HL-60 (cell line): ENCODE measurements at regions not wholly inside any gene's neighbourhood (a gene's known extent, or its start where the extent isn't known, plus 50 kb on each side); places are given as distances from the start of the nearest gene placed in this dataset.

Source experiments
- DNase-seq, 2 experiments: peaks; one replicate each; pipeline ENCODE4 v3.0.0-alpha.2; 2010 to 2020; ENCODE audit warnings: low read depth in 1 of 2, low spot score in 1 of 2
- H3K27ac ChIP-seq: fragments of 250-450 bp; sonication (Bioruptor Pico); replicated peaks from 2 replicates; pipeline ENCODE4 v1.5.1; 2020; ENCODE audit warnings: mild to moderate bottlenecking, moderate library complexity
- H3K27me3 ChIP-seq: fragments of 250-450 bp; sonication (Bioruptor Pico); 2 replicates; pipeline ENCODE4 v1.5.1; 2021; ENCODE audit warnings: mild to moderate bottlenecking, moderate library complexity; ENCODE audit not compliant: insufficient read depth, poor library complexity, severe bottlenecking
- H3K4me3 ChIP-seq: replicated peaks from 2 replicates; pipeline ENCODE4 v1.5.1; 2011; ENCODE audit warnings: mild to moderate bottlenecking, control low read depth, low read length; ENCODE audit not compliant: insufficient read depth
- CTCF ChIP-seq: IDR thresholded peaks from one replicate; pipeline ENCODE4 v1.5.1; 2011; ENCODE audit warnings: low read length, control low read depth, inconsistent platforms; ENCODE audit not compliant: insufficient read depth
- GABPA ChIP-seq: IDR thresholded peaks from 2 replicates; pipeline ENCODE4 v1.6.1; 2012; ENCODE audit warnings: low read depth
- POLR2AphosphoS5 ChIP-seq: IDR thresholded peaks from 2 replicates; pipeline ENCODE4 v1.6.1; 2012; ENCODE audit warnings: low read depth
- REST ChIP-seq: IDR thresholded peaks from 2 replicates; pipeline ENCODE4 v1.6.1; 2012; ENCODE audit warnings: low read depth; ENCODE audit not compliant: insufficient replicate concordance
- SPI1 ChIP-seq: IDR thresholded peaks from 2 replicates; pipeline ENCODE4 v1.6.1; 2012; ENCODE audit warnings: low read depth, mild to moderate bottlenecking, borderline replicate concordance

DNA sequence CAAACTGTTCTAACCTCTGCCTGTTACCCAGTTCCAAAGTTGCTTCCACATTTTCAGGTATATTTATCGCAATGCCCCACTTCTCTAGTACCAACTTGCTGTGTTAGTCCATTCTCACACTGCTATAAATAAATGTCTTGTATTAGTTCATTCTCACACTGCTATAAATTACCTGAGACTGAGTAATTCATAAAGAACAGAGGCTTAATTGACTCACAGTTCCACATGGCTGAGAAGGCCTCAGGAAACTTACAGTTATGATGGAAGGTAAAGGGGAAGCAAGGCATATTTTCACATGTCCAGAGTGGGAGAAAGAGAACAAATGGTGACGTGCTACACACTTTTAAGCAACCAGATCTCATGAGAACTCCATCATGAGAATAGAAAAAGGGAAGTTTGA, 130.4 kb upstream of the C11orf87 start:
- Histone ChIP-seq H3K4me3 (no peak overlapping the region), H3K27me3 (no peaks in the 10 kb centered on the region), H3K27ac (no peak overlapping the region)
- TF ChIP-seq GABPA (no peak), POLR2AphosphoS5 (no peak), REST (no peak), CTCF (no peak), SPI1 (no peak)
- DNase-seq: no peak

DNA sequence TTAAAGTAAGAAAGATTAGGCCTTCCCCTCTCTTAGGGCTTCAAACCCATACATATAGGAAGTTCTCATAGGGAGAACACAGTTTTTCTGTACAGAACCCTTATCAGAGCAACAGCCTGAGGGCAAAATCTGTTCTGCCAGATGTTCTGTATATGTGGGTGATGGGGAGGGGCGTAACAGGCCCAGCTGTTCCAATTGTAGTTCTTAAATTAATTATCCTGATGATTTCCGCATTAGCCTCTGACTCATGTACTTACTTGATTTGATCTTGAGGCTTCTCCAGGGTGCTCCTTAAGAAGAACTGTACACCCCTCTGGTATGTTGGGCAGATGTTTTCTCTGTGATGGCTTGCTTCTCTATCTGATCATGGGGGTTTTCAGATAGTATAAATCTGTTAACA, 123.1 kb upstream of the C11orf87 start:
- TF ChIP-seq GABPA: no peak
- no peaks in the 10 kb centered on the region for H3K27me3 ChIP-seq
- DNase-seq: no peak
- H3K27ac ChIP-seq: no peak overlapping the region
- H3K4me3 ChIP-seq: no peak overlapping the region

DNA sequence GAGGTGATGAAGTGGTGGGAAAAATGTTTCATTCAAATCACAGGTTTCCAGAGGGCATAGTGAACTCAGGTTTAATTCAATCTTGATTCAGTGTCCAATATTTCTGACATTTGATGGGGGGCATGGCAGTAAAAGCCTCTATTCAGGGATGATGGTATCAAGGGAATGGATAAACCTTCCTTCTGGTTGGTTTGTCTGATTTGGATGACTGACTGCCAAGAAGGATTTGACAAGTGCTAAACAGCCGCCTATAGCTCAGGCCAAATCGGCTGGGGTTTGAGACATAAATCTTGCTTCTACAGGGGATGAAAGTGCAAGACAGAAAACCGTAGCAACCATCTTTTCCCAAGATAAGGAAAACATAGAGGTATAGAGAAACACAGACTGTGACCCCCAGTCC, 121.8 kb upstream of the C11orf87 start:
- Histone ChIP-seq H3K4me3 (no peak overlapping the region), H3K27ac (no peak overlapping the region), H3K27me3 (no peaks in the 10 kb centered on the region)
- TF ChIP-seq REST: no peak
- no peak for TF ChIP-seq POLR2AphosphoS5
- TF ChIP-seq GABPA: no peak
- TF ChIP-seq SPI1: no peak
- no peak for TF ChIP-seq CTCF
- no peak for DNase-seq

DNA sequence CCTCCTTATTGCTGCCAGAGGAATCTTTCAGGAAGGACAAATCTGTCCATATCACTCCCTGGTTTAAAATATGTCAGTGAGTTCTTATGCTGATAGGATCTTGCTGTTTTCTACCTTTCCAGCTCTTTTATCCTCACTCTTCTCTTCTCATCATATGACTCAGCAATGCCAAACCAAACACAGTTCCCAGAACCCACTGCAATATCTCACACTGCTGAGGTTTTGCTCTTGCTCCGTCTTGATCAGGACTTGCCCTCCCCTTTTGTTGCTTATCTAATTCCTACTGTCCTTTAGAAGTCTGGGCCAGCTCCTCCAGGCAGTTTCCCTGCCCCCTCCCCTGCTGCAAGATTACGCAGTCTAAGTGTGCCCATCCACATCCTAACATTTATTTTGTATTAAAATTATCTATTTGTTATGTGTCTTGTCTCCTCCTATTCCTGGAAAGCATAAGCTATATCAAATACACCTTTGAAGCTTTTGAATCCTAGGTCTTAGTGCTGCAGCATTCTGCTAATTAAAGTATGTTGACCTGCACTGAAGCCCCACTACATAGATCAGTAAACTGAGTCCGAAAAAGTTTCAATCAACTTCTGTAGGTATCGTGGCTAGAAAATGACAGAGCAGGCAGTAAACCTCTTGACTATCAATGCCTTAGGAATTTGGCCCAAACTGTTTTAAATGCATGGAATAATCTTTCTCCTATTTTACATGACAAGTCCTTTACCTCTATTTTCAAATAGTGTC, 119.2 kb upstream of the C11orf87 start:
- no peak for DNase-seq
- H3K27ac ChIP-seq: no peak overlapping the region
- H3K4me3 ChIP-seq: no peak overlapping the region
- TF ChIP-seq CTCF (no peak), SPI1 (no peak), POLR2AphosphoS5 (no peak), GABPA (no peak), REST (no peak)
- no peaks in the 10 kb centered on the region for H3K27me3 ChIP-seq
